ENCODE measurements at regions not wholly inside any gene's neighbourhood (a gene's known extent, or its start where the extent isn't known, plus 50 kb on each side); places are given as distances from the start of the nearest gene placed in this dataset.

GRCh38 chr9:3600672-3601071 lies 74.9 kb upstream of the RFX3 start:
- DNase-seq (ENCODE audit: low read depth, low spot score) (no peak), ATAC-seq (no peak)
- Histone ChIP-seq H3K27me3 (ENCODE audit: control insufficient read depth, insufficient read depth, low read length) (no peaks in the 10 kb centered on the region), H3K27ac (ENCODE audit: low read length) (no peak overlapping the region), H3K9me3 (ENCODE audit: control insufficient read depth, insufficient read depth, low read depth, low read length) (no peaks in the 10 kb centered on the region), H3K4me3 (ENCODE audit: low read depth in 2 of 2, low read length in 2 of 2) (no peak overlapping the region), H3K36me3 (ENCODE audit: control insufficient read depth, insufficient read depth, low read length) (no peaks in the 10 kb centered on the region), H3K4me1 (ENCODE audit: control insufficient read depth, insufficient read depth, low read length) (no peaks in the 10 kb centered on the region)
- no TSS peak for BruUV-seq (replicated peaks)
- in situ Hi-C loops (cut with HindIII; ENCODE audit: low pct_unique_long_range_greater_than_20kb, low sequenced_read_pairs) = no loop called here
- ChIA-PET CTCF (no interaction called here), POLR2A (no interaction called here)
- intact Hi-C loops (cut with micrococcal nuclease; ENCODE audit: unreplicated experiment) = no loop called here
- TF ChIP-seq SIN3A (IDR thresholded peaks at IDR 0.05; ENCODE audit: borderline replicate concordance, insufficient read depth, low read depth, low read length) = no peak
- TF ChIP-seq CTCF (IDR thresholded peaks at IDR 0.05) = no peak
- TF ChIP-seq TCF7L2 (IDR thresholded peaks at IDR 0.05; ENCODE audit: low read depth, low read length) = no peak
- TF ChIP-seq REST (IDR thresholded peaks at IDR 0.05; ENCODE audit: insufficient read depth in 1 of 2, low read depth in 2 of 2, low read length in 1 of 2) = no peak
- TF ChIP-seq POLR2AphosphoS5 (IDR thresholded peaks at IDR 0.05; ENCODE audit: low read depth, low read length) = no peak

GRCh38 chr9:3597792-3598191 lies 72.0 kb upstream of the RFX3 start:
- ChIA-PET POLR2A (no interaction called here), CTCF (no interaction called here)
- Histone ChIP-seq H3K9me3 (ENCODE audit: control insufficient read depth, insufficient read depth, low read depth, low read length) (no peaks in the 10 kb centered on the region), H3K4me3 (ENCODE audit: low read depth in 2 of 2, low read length in 2 of 2) (no peak overlapping the region), H3K27me3 (ENCODE audit: control insufficient read depth, insufficient read depth, low read length) (no peaks in the 10 kb centered on the region), H3K27ac (ENCODE audit: low read length) (no peak overlapping the region), H3K36me3 (ENCODE audit: control insufficient read depth, insufficient read depth, low read length) (no peaks in the 10 kb centered on the region), H3K4me1 (ENCODE audit: control insufficient read depth, insufficient read depth, low read length) (no peaks in the 10 kb centered on the region)
- intact Hi-C loops (cut with micrococcal nuclease; ENCODE audit: unreplicated experiment) (no loop called here), in situ Hi-C loops (cut with HindIII; ENCODE audit: low pct_unique_long_range_greater_than_20kb, low sequenced_read_pairs) (no loop called here)
- ATAC-seq (no peak), DNase-seq (ENCODE audit: low read depth, low spot score) (no peak)
- TF ChIP-seq TCF7L2 (IDR thresholded peaks at IDR 0.05; ENCODE audit: low read depth, low read length) (no peak), POLR2AphosphoS5 (IDR thresholded peaks at IDR 0.05; ENCODE audit: low read depth, low read length) (no peak), REST (IDR thresholded peaks at IDR 0.05; ENCODE audit: insufficient read depth in 1 of 2, low read depth in 2 of 2, low read length in 1 of 2) (no peak), SIN3A (IDR thresholded peaks at IDR 0.05; ENCODE audit: borderline replicate concordance, insufficient read depth, low read depth, low read length) (no peak), CTCF (IDR thresholded peaks at IDR 0.05) (no peak)
- BruUV-seq (replicated peaks) = no TSS peak
